Testis (tissue), 2 donors: ENCODE measurements at regions not wholly inside any gene's neighbourhood (a gene's known extent, or its start where the extent isn't known, plus 50 kb on each side); places are given as distances from the start of the nearest gene placed in this dataset.

Experiments used
- POLR2A ChIP-seq: fragments of 450-650 bp; IDR thresholded peaks from one replicate; pipeline ENCODE4 v1.6.1; 2017; ENCODE audit warnings: antibody characterized with exemption, mild to moderate bottlenecking, moderate library complexity
- TF ChIP-seq, protein P1 (sequence below), 3 experiments: fragments of 450-650 bp in 2 of 3; fragments of 200-600 bp in 1 of 3; sonication (generic) in 1 of 3; IDR thresholded peaks; one replicate each; pipeline ENCODE4 v1.5.1; 2016 to 2019; ENCODE audit warnings: antibody characterized with exemption in 3 of 3, mild to moderate bottlenecking in 2 of 3, moderate library complexity in 1 of 3

DNA sequence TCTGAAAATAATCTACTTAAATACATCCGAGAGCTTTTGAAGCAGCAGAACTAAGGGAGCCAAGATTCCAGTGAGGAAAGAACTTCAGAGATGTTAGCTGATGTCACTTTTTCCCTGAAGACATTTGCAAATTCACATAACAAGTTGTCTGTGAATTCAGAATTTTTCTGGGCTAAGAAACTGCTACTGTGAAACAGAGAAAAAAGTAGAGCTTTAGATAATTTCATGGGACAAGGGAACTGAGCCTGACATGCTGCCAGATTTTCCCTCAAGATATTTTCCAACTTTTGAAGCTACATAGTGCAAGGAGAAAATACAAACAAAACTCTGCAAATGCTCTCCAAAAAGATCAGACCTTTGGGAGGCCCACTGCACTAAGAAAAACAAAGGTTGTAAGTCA lies 484.2 kb downstream of the ANKRD7 start:
- TF ChIP-seq, protein P1, sequence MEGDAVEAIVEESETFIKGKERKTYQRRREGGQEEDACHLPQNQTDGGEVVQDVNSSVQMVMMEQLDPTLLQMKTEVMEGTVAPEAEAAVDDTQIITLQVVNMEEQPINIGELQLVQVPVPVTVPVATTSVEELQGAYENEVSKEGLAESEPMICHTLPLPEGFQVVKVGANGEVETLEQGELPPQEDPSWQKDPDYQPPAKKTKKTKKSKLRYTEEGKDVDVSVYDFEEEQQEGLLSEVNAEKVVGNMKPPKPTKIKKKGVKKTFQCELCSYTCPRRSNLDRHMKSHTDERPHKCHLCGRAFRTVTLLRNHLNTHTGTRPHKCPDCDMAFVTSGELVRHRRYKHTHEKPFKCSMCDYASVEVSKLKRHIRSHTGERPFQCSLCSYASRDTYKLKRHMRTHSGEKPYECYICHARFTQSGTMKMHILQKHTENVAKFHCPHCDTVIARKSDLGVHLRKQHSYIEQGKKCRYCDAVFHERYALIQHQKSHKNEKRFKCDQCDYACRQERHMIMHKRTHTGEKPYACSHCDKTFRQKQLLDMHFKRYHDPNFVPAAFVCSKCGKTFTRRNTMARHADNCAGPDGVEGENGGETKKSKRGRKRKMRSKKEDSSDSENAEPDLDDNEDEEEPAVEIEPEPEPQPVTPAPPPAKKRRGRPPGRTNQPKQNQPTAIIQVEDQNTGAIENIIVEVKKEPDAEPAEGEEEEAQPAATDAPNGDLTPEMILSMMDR (IDR thresholded peaks at IDR 0.05), result no peak
- TF ChIP-seq POLR2A, result no peak
